WTC11 (cell line): ENCODE measurements at regions not wholly inside any gene's neighbourhood (a gene's known extent, or its start where the extent isn't known, plus 50 kb on each side); places are given as distances from the start of the nearest gene placed in this dataset.

Experiments used
- FOXJ3 ChIP-seq: sonication (generic); formaldehyde crosslinking; IDR thresholded peaks from 2 replicates; pipeline ENCODE4 v1.9.0; 2021; ENCODE audit warnings: missing genetic modification reagents, mild to moderate bottlenecking, borderline replicate concordance
- TCF7 ChIP-seq: sonication (generic); formaldehyde crosslinking; IDR thresholded peaks from 2 replicates; pipeline ENCODE4 v1.8.0; 2022; ENCODE audit warnings: mild to moderate bottlenecking, low read depth, missing genetic modification reagents, moderate library complexity

- TF ChIP-seq TCF7 (CRISPR knock-in tag) (no peak), FOXJ3 (CRISPR knock-in tag) (no peak)
Measured at GRCh38 chr3:27885641-27886040, 163.5 kb upstream of the EOMES start.
